HG02642 (cell line): ENCODE measurements at regions not wholly inside any gene's neighbourhood (a gene's known extent, or its start where the extent isn't known, plus 50 kb on each side); places are given as distances from the start of the nearest gene placed in this dataset.

Source experiments
- ATAC-seq: cut with Tn5 transposase; IDR thresholded peaks from one replicate; pipeline ENCODE4 v1.9.1; 2021; ENCODE audit warnings: mild to moderate bottlenecking; ENCODE audit not compliant: unreplicated experiment, poor library complexity

- ATAC-seq, result no peak
These were observed 172.2 kb downstream of the KCNRG start for GRCh38 chr13:50187352-50188029.

GRCh38 chr13:50188696-50189095, 173.5 kb downstream of the KCNRG start:
- no peak for ATAC-seq

DNA sequence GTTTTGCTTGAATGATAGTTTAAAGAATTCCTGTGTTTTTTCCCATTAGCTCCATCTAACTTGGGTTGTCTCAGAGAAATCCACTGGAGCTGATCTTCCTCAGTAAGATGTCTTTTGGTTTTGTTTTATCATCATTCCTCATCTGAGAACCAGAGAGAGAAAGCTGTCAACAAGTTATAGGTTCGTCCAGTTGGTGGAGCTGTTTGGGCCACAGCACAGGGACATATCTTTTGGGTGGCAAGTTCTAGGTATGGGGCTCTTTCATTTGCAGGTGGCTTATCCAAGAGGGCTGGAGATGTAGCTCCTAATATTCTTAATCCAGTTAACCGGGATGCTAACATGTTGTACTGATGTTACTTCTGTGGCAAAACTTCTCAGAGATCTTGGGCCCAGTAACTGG, 174.2 kb downstream of the KCNRG start:
- ATAC-seq, result no peak

GRCh38 chr13:50191004-50191403, 175.8 kb downstream of the KCNRG start:
- ATAC-seq, result no peak

GRCh38 chr13:50192272-50192813, 177.1 kb downstream of the KCNRG start:
- ATAC-seq, result no peak

DNA sequence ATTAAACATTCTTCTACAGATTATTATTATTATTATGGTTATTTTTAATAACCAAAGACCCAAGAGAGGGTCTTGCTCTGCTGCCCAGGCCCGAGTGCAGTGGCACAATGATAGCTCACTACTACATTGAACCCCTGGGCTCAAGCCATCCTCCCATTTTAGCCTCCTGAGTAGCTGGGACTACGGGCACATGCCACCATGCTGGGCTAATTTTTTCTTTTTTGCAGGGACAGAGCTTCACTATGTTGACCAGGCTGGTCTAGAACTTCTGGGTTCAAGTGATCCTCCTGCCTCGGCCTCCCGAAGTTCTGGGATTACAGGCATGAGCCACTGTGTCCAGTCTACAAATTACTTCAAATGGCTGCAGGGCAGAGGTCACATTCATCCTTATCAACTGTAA, 179.8 kb downstream of the KCNRG start:
- ATAC-seq, result no peak

DNA sequence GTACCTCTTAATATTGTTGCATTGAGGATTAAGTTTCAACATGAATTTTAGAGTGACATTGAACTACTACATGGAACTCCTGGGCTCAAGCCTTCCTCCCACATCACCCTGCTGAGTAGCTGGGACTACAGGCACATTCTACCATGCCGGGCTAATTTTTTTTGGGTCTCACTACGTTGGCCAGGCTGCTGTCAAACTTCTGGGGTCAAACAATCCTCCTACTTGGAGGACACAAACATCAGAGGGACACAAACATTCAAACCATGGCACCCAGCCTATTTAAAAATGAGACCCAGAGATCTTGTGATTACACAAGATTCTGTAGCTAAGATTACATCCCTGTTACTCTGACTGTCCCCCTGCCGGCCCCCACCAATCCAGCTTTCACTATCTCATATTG, 180.9 kb downstream of the KCNRG start:
- ATAC-seq, result no peak

DNA sequence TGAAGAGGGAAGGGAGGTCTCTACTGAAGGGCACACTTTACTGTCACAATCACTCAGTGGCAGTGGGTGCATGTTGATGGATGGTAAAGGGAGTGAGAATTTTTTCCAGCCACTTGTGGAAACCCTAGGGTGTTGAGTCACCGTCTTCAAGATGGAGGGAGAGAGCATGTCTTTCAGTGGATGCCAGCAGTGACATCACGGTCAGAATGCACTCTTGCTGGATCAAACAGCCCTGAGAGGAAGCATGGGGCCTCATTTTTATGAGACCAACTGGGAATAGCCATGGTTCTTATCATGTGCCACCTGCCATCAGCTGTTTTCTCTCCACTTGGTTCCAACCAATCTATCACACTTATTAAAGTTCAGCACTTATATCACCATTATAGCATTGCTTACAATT, 182.5 kb downstream of the KCNRG start:
- ATAC-seq, result no peak

- no peak for ATAC-seq
These were observed 183.3 kb downstream of the KCNRG start for GRCh38 chr13:50198508-50198907.

- no peak for ATAC-seq
These were observed 185.3 kb downstream of the KCNRG start for GRCh38 chr13:50200569-50200968.

GRCh38 chr13:50200988-50201387, 185.7 kb downstream of the KCNRG start:
- no peak for ATAC-seq

DNA sequence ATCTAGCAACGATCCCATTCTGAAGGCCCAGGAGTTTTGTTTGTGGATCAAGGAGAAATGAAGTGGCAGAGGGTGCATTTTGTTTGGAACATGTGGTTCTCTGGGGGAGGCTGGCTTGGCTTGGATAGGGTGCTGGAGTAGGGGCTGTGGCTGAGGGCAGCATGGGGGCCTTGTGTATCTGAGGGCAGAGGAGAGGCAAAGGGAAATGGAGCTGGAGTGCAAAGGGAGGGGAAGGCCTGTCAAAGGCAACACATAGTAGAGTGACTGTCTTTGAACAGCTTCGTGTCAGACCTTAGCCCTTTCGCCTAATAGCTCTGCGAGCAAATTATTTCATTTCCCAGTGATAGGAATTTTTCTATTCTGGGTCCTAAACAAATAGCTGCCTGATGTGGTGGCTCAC, 187.2 kb downstream of the KCNRG start:
- ATAC-seq, result no peak

DNA sequence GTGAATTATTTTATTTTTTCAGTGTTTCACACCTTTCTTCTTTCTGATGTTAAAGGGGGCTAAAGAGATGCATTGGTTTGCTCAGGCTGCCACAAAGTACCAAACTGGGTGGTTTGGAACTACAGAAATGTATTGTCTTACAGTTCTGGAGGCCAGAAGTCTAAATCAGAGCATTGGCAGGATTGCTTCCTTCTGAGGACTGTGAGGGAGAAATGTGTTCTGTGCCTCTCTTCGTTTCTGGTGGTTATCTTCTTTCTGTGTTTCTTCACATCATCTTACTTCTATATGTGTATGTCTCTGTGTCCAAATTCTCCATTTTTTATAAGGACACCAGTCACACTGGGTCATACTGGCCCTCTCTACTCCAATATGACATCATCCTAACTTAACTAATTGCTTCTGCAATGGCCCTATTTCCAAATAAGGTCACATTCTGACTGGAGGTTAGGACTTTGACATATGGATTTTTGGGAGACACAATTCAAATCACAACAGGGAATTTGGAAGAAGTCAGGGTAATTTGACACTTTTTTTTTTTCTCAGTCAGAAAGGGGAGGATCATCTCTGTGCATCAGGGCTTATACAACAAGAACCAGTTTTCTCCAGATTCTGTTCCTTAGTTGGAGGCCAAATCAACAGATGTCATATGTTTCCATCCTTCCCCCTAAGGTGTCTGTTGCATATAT, 188.2 kb downstream of the KCNRG start:
- no peak for ATAC-seq

DNA sequence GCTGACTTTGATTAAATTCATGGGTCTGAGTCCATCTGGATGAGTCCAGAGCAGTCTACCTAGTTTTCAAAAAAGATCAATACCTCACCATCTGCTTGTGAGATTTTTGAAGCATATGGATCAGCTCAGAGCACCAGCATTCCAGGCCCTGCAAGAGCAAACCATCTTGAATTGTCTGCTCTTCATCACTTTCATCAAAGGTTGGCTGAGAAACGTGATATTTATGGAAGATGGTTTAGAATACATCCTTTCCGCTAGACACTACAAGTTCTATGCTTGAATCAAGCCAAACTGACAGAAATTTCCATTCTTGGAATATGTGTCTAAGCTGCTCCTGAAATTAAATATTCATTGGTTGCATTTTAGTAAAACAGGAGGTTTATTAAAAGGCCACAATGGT, 190.3 kb downstream of the KCNRG start:
- ATAC-seq, result no peak

DNA sequence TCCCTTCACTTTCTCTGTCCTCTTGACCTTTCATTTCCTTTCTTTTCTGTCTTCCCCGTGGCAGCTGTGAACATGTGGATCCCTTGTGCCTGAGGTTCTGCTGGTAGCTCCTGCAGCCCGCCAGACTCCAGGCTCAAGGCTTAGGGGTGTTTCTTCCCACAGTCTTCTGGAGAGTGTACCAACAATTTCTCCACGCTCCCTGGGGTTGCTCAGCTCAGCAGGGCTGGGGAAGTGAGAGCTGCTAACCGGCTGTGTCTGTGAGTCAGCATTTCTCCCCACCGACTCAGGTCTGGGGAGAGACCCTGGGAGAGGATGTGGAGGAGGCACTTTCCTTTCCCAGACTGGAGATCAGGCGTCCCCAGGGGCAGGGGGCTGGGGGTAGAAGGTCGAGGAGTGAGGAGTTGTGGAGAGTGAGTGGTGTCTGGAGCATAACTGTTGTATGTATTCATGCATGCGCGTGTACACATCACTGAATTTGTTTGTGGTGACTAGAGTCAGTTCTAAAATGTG, 193.6 kb downstream of the KCNRG start:
- peak; percentile 60 for ATAC-seq

DNA sequence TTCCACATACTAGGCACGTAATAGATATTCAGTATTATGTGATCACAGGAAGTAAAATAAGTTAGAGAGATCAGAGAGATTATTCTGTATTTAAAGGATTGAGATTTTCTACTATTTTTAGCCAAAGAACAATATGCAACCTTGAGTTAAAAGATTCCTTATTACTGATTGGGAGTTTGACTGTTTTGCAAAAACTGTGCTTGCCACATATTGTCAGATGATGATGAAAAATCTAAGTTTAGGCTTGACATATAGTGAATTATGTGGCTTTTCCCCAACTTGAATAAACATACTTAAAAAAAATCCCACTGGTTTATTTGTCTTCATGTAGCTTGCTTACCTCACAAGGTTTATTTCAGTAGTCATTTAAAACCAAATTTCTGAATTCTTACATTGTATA, 194.4 kb downstream of the KCNRG start:
- ATAC-seq, result no peak

DNA sequence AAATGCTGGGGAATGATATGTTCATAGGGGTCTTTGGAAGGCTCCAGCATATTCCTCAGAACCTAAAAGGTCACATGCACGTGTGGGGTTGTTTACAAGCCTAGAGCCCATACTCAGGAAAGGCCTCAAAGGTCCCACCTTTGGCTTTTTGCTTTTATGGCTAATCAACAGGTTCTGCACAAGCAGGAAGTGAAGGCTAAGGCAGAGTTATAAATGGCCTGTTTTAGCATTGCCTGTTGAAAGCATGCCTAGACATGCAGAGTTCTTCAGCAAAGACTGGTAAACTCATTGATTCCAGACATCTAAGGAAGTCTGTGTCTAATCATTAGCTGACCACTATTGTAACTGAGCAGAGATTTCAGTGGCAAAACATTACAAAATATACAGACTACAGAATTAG, 198.3 kb downstream of the KCNRG start:
- ATAC-seq, result no peak

DNA sequence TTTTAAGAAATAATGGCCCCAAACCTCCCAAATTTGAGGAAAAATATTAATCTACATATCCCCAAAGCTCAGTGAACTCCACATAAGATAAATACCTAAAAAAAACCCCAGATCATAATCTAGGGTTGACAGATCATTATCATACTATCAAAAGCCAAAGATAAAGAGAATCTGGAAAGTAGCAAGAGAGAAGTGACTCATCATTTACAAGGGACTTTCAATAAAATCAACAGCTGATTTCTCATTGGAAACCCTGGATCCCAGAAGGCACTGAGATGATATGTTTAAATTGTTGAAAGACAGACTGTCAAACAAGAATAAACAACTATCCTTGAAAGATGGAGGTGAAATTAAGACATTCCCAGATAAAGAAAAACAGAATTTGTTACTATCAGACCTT, 199.3 kb downstream of the KCNRG start:
- ATAC-seq, result no peak

GRCh38 chr13:50215399-50215798, 200.2 kb downstream of the KCNRG start:
- no peak for ATAC-seq

DNA sequence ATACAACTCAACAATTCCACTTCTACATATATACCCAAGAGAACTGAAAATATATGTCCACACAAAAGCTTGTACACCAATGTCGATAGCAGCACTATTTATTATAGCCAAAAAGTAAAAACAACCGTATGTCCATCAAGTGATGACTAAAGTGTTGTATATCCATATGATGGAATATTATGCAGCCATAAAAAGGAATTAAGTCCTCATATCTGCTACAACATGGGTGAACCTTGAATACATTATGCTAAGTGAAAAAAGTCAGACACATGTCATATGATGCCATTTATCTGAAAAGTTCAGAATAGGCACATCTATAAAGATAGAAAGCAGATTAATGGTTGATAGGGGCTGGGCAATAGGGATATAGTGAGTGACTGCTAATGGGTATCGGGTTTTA, 204.5 kb downstream of the KCNRG start:
- ATAC-seq, result no peak

DNA sequence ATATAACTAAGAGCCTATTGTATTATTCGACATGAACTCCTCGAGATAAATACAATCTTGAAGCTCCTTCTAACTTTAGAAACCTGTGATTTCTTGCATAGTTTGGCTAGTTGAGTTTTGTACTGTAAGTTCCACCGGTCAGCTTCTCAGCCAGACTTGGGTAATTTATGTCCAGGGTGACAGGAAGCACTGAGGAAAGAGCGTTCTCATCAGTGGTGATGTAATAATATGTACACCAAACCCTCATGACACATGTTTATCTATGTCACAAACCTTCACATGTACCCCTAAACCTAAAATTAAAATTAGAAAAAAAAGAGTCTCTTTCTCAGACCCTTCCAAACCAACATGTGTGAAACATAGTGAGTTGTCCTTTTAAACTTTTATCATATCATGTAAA, 205.7 kb downstream of the KCNRG start:
- ATAC-seq, result no peak
